ENCODE measurements at regions not wholly inside any gene's neighbourhood (a gene's known extent, or its start where the extent isn't known, plus 50 kb on each side); places are given as distances from the start of the nearest gene placed in this dataset.

- no peak overlapping the region for H3K27ac ChIP-seq
- WGBS = 50% methylated on average over 10 of the region's 10 CpGs
- no peak for DNase-seq (ENCODE audit: low spot score in 2 of 2)
- TF ChIP-seq, protein P1, sequence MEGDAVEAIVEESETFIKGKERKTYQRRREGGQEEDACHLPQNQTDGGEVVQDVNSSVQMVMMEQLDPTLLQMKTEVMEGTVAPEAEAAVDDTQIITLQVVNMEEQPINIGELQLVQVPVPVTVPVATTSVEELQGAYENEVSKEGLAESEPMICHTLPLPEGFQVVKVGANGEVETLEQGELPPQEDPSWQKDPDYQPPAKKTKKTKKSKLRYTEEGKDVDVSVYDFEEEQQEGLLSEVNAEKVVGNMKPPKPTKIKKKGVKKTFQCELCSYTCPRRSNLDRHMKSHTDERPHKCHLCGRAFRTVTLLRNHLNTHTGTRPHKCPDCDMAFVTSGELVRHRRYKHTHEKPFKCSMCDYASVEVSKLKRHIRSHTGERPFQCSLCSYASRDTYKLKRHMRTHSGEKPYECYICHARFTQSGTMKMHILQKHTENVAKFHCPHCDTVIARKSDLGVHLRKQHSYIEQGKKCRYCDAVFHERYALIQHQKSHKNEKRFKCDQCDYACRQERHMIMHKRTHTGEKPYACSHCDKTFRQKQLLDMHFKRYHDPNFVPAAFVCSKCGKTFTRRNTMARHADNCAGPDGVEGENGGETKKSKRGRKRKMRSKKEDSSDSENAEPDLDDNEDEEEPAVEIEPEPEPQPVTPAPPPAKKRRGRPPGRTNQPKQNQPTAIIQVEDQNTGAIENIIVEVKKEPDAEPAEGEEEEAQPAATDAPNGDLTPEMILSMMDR (IDR thresholded peaks at IDR 0.05) = no peak
- no peak for TF ChIP-seq POLR2A (IDR thresholded peaks at IDR 0.05)
- no peak for TF ChIP-seq EP300 (IDR thresholded peaks at IDR 0.05)
- TF ChIP-seq POLR2AphosphoS5 (IDR thresholded peaks at IDR 0.05) = no peak
- H3K4me3 ChIP-seq = no peak overlapping the region
- H3K36me3 ChIP-seq = no peaks in the 10 kb centered on the region
- no peaks in the 10 kb centered on the region for H3K4me1 ChIP-seq
- no peaks in the 10 kb centered on the region for H3K27me3 ChIP-seq
- H3K9me3 ChIP-seq = peaks cover 3% of the 10 kb centered on the region
These were observed 396.2 kb downstream of the ZNF516 start for GRCh38 chr18:76098674-76099411.

GRCh38 chr18:76081536-76081935, 413.5 kb downstream of the ZNF516 start:
- TF ChIP-seq, protein P1 (IDR thresholded peaks at IDR 0.05) = no peak
- TF ChIP-seq POLR2A (IDR thresholded peaks at IDR 0.05) (no peak), POLR2AphosphoS5 (IDR thresholded peaks at IDR 0.05) (no peak), EP300 (IDR thresholded peaks at IDR 0.05) (no peak)
- 87% methylated on average over 7 of the region's 12 CpGs for WGBS

GRCh38 chr18:76080430-76080829, 414.6 kb downstream of the ZNF516 start:
- Histone ChIP-seq H3K36me3 (no peaks in the 10 kb centered on the region), H3K4me3 (no peak overlapping the region), H3K27ac (no peak overlapping the region), H3K27me3 (no peaks in the 10 kb centered on the region), H3K4me1 (no peaks in the 10 kb centered on the region), H3K9me3 (no peaks in the 10 kb centered on the region)
- WGBS = 72% methylated on average over 9 of the region's 9 CpGs
- DNase-seq (ENCODE audit: low spot score in 2 of 2) = no peak
- TF ChIP-seq POLR2A (IDR thresholded peaks at IDR 0.05) = no peak
- TF ChIP-seq, protein P1 (IDR thresholded peaks at IDR 0.05) = no peak

More at GRCh38 chr18:76081536-76081935, 413.5 kb downstream of the ZNF516 start:
- Histone ChIP-seq H3K9me3 (no peaks in the 10 kb centered on the region), H3K4me3 (no peak overlapping the region), H3K27ac (no peak overlapping the region), H3K4me1 (no peaks in the 10 kb centered on the region), H3K27me3 (no peaks in the 10 kb centered on the region), H3K36me3 (no peaks in the 10 kb centered on the region)
- DNase-seq (ENCODE audit: low spot score in 2 of 2) = no peak

GRCh38 chr18:76075777-76076176, 419.3 kb downstream of the ZNF516 start:
- DNase-seq (ENCODE audit: low spot score in 2 of 2) = no peak
- no peaks in the 10 kb centered on the region for H3K9me3 ChIP-seq
- no peaks in the 10 kb centered on the region for H3K36me3 ChIP-seq
- H3K27ac ChIP-seq = no peak overlapping the region
- TF ChIP-seq POLR2A (IDR thresholded peaks at IDR 0.05) = no peak
- no peak for TF ChIP-seq POLR2AphosphoS5 (IDR thresholded peaks at IDR 0.05)
- TF ChIP-seq EP300 (IDR thresholded peaks at IDR 0.05) = no peak
- TF ChIP-seq, protein P1 (IDR thresholded peaks at IDR 0.05) = no peak
- H3K4me3 ChIP-seq = no peak overlapping the region
- 89% methylated on average over 4 of the region's 4 CpGs for WGBS
- no peaks in the 10 kb centered on the region for H3K27me3 ChIP-seq
- no peaks in the 10 kb centered on the region for H3K4me1 ChIP-seq

DNA sequence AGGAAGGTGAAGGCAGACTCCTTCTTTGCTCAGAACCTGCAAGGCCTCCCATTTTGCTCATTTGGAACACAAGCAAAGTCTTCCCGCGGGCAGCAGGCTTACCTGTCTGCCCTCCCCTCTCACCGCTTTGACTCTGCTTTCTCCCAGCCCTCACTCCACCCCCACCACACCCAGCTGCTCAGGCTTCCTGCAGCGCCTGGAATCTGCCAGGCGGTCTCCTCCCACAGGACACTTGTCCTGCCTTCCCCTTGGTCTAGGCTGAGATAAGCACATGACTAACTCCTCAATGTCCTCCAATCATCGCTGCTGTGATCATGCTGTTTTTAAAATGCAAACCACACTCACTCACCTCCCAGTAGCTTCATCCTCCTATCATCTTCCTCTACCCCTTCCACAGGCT, 430.0 kb downstream of the ZNF516 start:
- no peaks in the 10 kb centered on the region for H3K9me3 ChIP-seq
- WGBS = 41% methylated on average over 6 of the region's 6 CpGs
- DNase-seq (ENCODE audit: low spot score in 2 of 2) = no peak
- H3K36me3 ChIP-seq = no peaks in the 10 kb centered on the region
- no peak overlapping the region for H3K27ac ChIP-seq
- no peaks in the 10 kb centered on the region for H3K27me3 ChIP-seq
- no peak overlapping the region for H3K4me3 ChIP-seq
- TF ChIP-seq POLR2A (IDR thresholded peaks at IDR 0.05) = no peak
- H3K4me1 ChIP-seq = no peaks in the 10 kb centered on the region

DNA sequence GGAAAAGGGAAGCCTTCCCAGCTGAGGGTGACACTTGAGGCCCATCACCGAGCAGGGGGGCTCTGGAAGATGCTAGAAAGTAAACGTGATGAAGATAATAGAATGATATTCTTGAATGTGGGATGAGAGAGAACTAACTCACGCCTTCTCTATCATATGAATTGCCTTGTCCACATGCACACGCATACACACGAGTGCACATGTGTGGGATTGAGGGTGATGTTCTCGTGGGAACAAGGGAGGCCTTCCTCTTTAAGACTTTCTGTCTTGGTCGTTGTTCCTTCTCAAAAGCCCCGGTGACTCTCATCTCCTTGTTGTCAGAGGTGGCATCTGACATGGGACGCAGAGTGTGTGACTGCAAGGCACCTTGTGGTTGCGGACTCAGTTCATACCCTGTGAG, 436.9 kb downstream of the ZNF516 start:
- Histone ChIP-seq H3K4me3 (no peak overlapping the region), H3K27me3 (no peaks in the 10 kb centered on the region), H3K36me3 (no peaks in the 10 kb centered on the region), H3K4me1 (no peaks in the 10 kb centered on the region), H3K27ac (no peak overlapping the region), H3K9me3 (no peaks in the 10 kb centered on the region)
- no peak for DNase-seq (ENCODE audit: low spot score in 2 of 2)
- TF ChIP-seq EP300 (IDR thresholded peaks at IDR 0.05) (no peak), POLR2A (IDR thresholded peaks at IDR 0.05) (no peak), POLR2AphosphoS5 (IDR thresholded peaks at IDR 0.05) (no peak)
- TF ChIP-seq, protein P1 (IDR thresholded peaks at IDR 0.05) = no peak
- 78% methylated on average over 10 of the region's 10 CpGs for WGBS

Data from suprapubic skin (tissue), 4 donors.